Immature natural killer cell (primary cell): ENCODE measurements at regions not wholly inside any gene's neighbourhood (a gene's known extent, or its start where the extent isn't known, plus 50 kb on each side); places are given as distances from the start of the nearest gene placed in this dataset.
"Not testable (repeated sequence)": the region's sequence is repeated elsewhere in the genome, so short reads cannot be mapped to it uniquely, and the experiment has no call there.

Source experiments
- DNase-seq, 3 donors: peaks; one replicate each; pipeline ENCODE4 v3.0.0; 2022; ENCODE audit warnings: mixed read lengths in 1 of 3
- H3K27ac Mint-ChIP-seq, 6 donors: one replicate each; pipeline ENCODE4 v1.8.0; 2020; ENCODE audit warnings: mixed read lengths in 6 of 6, mild to moderate bottlenecking in 5 of 6, inconsistent platforms in 4 of 6, moderate library complexity in 3 of 6
- H3K27me3 Mint-ChIP-seq, 3 donors: one replicate each; pipeline ENCODE4 v1.8.0; 2020 to 2021; ENCODE audit warnings: low read depth in 3 of 3, mild to moderate bottlenecking in 3 of 3, mixed read lengths in 3 of 3, moderate library complexity in 3 of 3, inconsistent platforms in 1 of 3
- H3K36me3 Mint-ChIP-seq, 3 donors: one replicate each; pipeline ENCODE4 v1.8.0; 2020; ENCODE audit warnings: mixed read lengths in 3 of 3, inconsistent platforms in 2 of 3, mild to moderate bottlenecking in 2 of 3
- H3K4me1 Mint-ChIP-seq, 2 donors: one replicate each; pipeline ENCODE4 v1.8.0; 2020; ENCODE audit warnings: inconsistent platforms in 2 of 2, mild to moderate bottlenecking in 2 of 2, mixed read lengths in 2 of 2, moderate library complexity in 1 of 2
- H3K4me3 Mint-ChIP-seq, 5 donors: one replicate each; pipeline ENCODE4 v1.8.0; 2020; ENCODE audit warnings: mild to moderate bottlenecking in 5 of 5, mixed read lengths in 5 of 5, inconsistent platforms in 3 of 5, moderate library complexity in 3 of 5
- H3K9me3 Mint-ChIP-seq, 6 donors: one replicate each; pipeline ENCODE4 v1.8.0; 2020; ENCODE audit warnings: mild to moderate bottlenecking in 6 of 6, mixed read lengths in 6 of 6, inconsistent platforms in 4 of 6, moderate library complexity in 3 of 6

DNA sequence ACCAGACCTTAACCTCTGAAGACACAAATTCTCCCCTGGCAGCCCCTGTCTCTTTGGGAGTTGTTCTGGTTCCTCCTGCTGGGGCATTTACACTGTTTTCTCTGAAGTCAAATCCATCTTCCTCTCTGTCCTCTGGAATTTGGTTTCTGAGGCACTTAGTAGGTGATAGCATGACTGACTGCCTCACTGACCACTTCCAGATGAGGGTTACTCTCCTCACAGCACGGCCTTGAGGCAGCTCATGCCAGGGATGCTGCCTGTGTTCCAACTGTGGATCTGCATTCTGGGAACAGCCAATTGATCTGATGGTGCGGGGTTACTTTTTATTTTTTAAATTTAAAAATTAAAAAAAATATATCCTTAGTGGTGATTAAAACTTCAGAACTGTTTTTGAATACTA is 140.9 kb upstream of the ROPN1 start:
- Mint-ChIP-seq H3K27ac (no peak overlapping the region), H3K27me3 (peaks cover 8 to 14% (median 12%) of the 10 kb centered on the region in 3 donors), H3K9me3 (peaks cover 0 to 4% (median 0%) of the 10 kb centered on the region in 6 donors), H3K36me3 (no peaks in the 10 kb centered on the region), H3K4me3 (no peak overlapping the region), H3K4me1 (no peaks in the 10 kb centered on the region)
- no peak for DNase-seq

DNA sequence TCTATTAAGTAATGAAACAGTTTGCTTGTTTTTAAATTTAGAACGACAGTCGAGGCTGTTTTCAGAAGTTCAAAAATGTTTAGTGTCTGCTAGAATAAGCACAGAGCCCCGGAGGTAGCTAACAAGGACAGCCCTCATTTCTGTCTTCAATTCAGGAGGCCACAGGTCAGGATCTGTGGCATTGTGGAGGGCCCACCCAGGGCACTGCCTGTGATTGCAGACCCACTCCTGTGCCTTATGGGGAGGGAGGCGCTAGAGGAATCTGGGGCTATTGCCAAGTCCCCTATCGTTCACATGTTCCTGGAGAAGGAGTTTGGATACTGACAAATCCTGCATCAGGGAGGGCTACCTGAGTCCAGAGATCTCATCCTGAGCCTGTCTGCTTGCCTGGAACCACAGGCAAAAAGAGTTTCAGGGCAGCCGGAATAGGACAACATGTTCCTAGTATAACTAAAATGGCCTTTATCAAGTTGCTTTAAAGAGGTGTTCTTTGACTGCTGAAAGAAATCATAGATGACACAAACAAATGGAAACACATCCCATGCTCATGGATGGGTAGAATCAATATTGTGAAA is 141.5 kb upstream of the ROPN1 start:
- Mint-ChIP-seq H3K27me3 (peaks cover 8 to 12% (median 12%) of the 10 kb centered on the region in 3 donors), H3K4me1 (no peaks in the 10 kb centered on the region), H3K36me3 (no peaks in the 10 kb centered on the region), H3K4me3 (no peak overlapping the region), H3K27ac (no peak overlapping the region), H3K9me3 (peaks cover 0 to 4% (median 0%) of the 10 kb centered on the region in 6 donors)
- no peak for DNase-seq

DNA sequence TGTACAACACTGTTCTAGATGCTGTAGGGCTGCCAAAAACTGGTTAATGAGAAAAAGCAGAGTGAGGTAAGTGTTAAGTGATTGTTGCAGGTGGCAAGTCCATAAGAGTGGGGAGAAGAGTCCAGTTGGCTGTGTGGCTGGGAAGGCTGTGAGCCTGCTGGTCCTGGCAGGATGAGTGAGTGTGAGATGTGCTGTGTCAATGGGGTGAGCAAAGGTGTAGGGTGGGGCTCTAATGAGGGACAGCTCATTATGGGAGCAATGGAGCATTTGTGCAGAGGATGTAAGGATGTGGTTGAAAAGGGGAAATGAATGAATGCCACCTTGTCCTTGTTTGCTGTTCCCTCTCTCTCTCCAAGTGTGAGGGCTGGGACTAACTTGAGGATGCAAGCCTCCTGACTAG is 145.3 kb upstream of the ROPN1 start:
- no peak overlapping the region for H3K27ac Mint-ChIP-seq
- H3K9me3 Mint-ChIP-seq = peaks cover 0 to 2% (median 0%) of the 10 kb centered on the region in 6 donors
- no peaks in the 10 kb centered on the region for H3K36me3 Mint-ChIP-seq
- DNase-seq = no peak
- H3K27me3 Mint-ChIP-seq = peaks cover 8 to 9% (median 9%) of the 10 kb centered on the region in 3 donors
- no peak overlapping the region for H3K4me3 Mint-ChIP-seq
- no peaks in the 10 kb centered on the region for H3K4me1 Mint-ChIP-seq

DNA sequence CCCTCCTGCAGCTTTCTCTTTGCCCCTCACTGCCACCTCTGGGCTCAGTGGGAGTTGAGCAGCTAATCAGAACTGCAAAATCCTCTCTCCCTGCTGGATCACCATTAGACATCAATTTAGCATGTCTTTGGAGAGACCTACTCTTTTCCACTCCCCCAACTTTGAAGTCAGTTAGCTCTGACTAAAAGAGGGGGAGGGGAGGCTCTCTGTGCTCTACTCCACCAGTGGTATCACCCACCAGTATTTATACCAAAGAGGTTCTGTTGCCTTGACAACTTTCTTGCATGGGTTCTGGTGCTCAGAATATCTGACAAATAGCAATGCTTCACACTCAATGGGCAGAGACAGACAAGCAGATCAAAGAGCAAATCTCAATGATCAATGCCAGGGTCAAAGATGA is 146.2 kb upstream of the ROPN1 start:
- Mint-ChIP-seq H3K4me1 (no peaks in the 10 kb centered on the region), H3K4me3 (no peak overlapping the region), H3K27ac (no peak overlapping the region), H3K36me3 (no peaks in the 10 kb centered on the region), H3K27me3 (peaks cover 6 to 9% (median 8%) of the 10 kb centered on the region in 3 donors), H3K9me3 (peaks cover 0 to 2% (median 0%) of the 10 kb centered on the region in 6 donors)
- no peak for DNase-seq

DNA sequence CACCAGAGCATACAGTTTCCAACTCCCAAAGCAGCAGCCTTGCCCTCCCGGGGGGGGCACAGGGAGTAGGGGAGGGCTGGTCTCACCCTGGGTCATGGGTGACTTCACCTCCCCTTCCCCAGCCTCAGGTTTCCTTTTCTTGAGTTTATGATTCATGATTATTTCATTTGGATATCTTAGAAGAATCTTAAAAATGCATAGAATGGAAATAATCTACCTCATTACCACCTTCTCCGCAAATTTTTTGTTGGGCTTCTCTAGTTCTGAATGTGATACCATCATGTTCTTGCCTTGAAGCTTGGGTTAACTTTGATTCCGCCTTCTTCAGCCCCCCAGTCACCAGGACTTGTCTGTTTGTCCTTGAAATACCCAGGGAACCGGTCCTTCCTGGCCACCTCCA is 148.8 kb upstream of the ROPN1 start:
- no peak for DNase-seq
- H3K4me3 Mint-ChIP-seq = no peak overlapping the region
- peaks cover 0 to 2% (median 0%) of the 10 kb centered on the region in 6 donors for H3K9me3 Mint-ChIP-seq
- H3K4me1 Mint-ChIP-seq = no peaks in the 10 kb centered on the region
- H3K36me3 Mint-ChIP-seq = no peaks in the 10 kb centered on the region
- no peak overlapping the region for H3K27ac Mint-ChIP-seq
- peaks cover 2 to 11% (median 3%) of the 10 kb centered on the region in 3 donors for H3K27me3 Mint-ChIP-seq

DNA sequence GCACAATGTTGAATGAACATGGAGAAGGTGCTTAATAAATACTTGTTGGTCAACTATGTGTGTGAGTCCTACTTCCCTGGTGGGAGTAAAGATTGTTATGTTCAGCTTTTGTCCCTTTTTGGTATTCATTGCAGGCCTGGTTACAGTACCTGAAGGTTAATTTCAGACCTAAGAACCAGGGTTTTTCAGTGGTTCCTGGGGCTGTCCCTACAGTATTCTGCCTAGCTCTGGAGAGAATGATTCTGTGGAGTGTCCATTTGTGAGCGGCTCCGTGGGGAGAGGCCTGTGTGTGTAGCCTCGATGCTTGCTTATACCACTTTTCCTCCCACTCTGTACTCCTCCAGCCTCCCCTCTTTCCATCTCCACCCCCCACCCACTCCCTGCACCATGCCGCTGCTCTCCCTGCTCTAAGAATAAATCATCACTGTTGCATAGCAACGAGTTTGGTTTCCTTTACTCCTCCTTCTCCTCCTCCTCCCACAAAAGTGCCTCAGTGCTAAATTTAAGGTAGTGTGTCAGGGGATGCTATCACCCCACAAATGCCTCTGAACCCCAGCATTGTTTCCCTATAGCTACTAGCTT is 150.6 kb upstream of the ROPN1 start:
- H3K36me3 Mint-ChIP-seq = no peaks in the 10 kb centered on the region
- H3K27ac Mint-ChIP-seq = no peak overlapping the region
- H3K27me3 Mint-ChIP-seq = peaks cover 1 to 11% (median 2%) of the 10 kb centered on the region in 3 donors
- H3K4me1 Mint-ChIP-seq = no peaks in the 10 kb centered on the region
- DNase-seq = no peak
- no peak overlapping the region for H3K4me3 Mint-ChIP-seq
- H3K9me3 Mint-ChIP-seq = no peaks in the 10 kb centered on the region

DNA sequence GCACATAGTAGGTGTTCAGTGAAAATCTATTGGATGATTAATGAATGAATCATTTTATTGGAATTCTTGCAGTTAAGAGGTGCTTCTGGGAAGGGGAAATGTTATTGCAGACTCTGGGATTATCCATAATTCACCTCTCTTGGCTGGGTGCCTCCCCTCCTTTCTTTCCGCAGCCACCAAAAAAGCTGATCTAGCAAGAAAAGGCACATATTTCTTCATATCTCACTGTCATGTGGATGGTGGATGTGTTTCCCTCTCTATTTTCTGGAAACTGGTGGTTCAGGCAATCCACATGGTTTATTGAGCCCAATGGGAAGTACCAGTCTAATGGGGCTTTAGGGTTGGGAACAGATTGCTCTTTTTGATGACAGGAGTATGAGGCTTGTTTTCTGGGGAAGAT is 151.1 kb upstream of the ROPN1 start:
- Mint-ChIP-seq H3K36me3 (no peaks in the 10 kb centered on the region), H3K4me3 (no peak overlapping the region), H3K9me3 (no peaks in the 10 kb centered on the region), H3K4me1 (no peaks in the 10 kb centered on the region), H3K27me3 (peaks cover 1 to 13% (median 2%) of the 10 kb centered on the region in 3 donors), H3K27ac (no peak overlapping the region)
- DNase-seq = no peak

DNA sequence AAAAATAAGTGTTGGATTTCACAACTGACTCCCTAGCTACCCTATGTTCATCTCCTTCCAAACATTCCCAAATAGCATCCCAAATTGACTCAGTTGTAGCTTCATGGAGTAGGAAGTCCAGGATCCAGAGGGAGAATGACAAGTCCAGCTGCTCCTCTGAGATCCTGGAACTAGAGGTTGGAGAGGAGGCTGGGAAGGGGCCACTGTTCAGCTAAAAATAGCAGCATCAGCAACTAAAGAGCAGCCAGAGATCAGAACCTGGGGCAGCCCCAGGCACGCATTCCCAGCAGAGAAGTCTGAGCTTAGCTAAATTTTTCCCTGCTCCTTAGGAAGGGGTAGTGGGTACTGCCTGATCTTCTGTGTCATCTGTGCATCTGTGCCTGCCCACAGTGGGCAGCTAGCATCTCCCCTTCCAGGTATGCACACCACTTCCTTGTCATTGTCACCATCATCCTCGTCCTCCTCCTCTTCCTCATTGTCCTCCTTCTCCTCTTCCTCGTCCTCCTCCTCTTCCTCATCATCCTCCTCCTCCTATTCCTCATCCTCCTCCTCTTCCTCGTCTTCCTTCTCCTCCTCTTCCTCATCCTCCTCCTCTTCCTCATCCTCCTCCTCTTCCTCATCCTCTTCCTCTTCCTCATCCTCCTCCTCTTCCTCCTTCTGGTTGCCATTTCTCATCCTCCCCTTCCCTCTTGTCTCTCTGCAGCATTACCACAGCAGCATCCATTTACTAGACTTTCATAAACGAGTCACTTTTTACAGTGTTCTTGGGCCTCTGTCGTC is 152.3 kb upstream of the ROPN1 start:
- Mint-ChIP-seq H3K9me3 (no peaks in the 10 kb centered on the region), H3K27ac (no peak overlapping the region), H3K36me3 (no peaks in the 10 kb centered on the region), H3K27me3 (peaks cover 1 to 9% (median 2%) of the 10 kb centered on the region in 3 donors), H3K4me1 (no peaks in the 10 kb centered on the region), H3K4me3 (no peak overlapping the region)
- DNase-seq = no peak

DNA sequence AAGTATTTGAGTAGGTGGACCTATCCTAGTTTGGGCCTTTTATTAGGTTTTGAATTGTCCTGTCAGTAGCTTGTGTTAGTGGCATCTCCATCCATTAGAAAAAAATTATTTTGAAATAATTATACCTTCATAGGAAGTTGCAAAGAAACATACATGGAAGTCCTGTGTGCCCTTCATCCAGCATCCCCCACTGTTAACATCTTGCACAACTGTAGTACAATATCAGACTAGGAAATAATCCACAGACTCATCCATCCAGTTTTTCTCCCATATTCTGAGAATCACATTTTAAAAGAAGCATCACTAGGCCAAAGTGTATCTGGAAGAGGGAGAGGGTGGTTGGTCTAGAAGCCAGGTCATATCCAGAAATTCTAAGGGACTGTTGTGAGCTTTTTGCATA is 155.5 kb upstream of the ROPN1 start:
- H3K27ac Mint-ChIP-seq = no peak overlapping the region
- H3K36me3 Mint-ChIP-seq = no peaks in the 10 kb centered on the region
- no peaks in the 10 kb centered on the region for H3K4me1 Mint-ChIP-seq
- H3K27me3 Mint-ChIP-seq = peaks cover 0 to 11% (median 3%) of the 10 kb centered on the region in 3 donors
- no peaks in the 10 kb centered on the region for H3K9me3 Mint-ChIP-seq
- no peak for DNase-seq
- H3K4me3 Mint-ChIP-seq = no peak overlapping the region

DNA sequence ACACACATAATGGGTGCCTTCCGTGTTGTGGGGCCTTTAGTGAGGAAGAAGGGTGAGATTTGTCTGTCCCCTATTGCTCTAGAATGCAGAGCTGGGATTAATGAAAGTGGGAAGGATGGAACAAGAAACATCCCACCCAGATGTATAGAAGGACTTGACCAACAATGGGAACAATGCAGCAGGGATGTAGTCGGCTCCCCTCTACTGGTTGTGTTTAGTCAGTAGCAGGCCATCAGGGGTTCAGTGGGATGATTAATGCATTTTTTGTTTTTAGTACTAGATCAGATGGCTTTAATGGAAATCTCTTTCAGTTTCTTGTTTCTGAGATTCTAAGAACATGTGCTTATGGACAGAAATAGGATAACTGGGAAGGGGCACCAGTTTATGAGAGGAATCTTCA is 156.0 kb upstream of the ROPN1 start:
- Mint-ChIP-seq H3K4me1 (no peaks in the 10 kb centered on the region), H3K36me3 (no peaks in the 10 kb centered on the region), H3K9me3 (no peaks in the 10 kb centered on the region), H3K4me3 (no peak overlapping the region), H3K27ac (no peak overlapping the region), H3K27me3 (peaks cover 0 to 11% (median 3%) of the 10 kb centered on the region in 3 donors)
- DNase-seq = no peak

DNA sequence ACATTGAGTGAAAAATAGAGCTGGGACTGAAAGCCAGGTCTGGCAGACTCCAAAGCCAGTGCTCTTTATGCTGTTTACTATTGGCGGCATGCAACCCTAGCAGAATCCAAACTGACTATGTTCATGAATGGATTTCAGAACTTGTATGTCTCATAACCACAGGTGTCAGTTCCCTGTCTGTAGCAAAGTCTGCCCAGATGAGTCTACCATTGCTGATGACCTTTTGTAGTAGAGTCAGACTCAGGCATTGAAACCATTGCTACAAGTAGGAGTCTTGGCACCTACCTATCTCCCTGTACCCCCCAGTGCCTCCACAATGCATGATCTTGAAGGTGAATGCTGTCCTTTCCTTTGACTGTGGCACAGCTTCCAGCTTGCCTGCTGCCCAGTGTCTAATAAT is 157.2 kb upstream of the ROPN1 start:
- Mint-ChIP-seq H3K27ac (no peak overlapping the region), H3K4me3 (no peak overlapping the region), H3K27me3 (peaks cover 0 to 11% (median 3%) of the 10 kb centered on the region in 3 donors), H3K4me1 (no peaks in the 10 kb centered on the region), H3K9me3 (peaks cover 0 to 3% (median 0%) of the 10 kb centered on the region in 6 donors), H3K36me3 (no peaks in the 10 kb centered on the region)
- DNase-seq = no peak

DNA sequence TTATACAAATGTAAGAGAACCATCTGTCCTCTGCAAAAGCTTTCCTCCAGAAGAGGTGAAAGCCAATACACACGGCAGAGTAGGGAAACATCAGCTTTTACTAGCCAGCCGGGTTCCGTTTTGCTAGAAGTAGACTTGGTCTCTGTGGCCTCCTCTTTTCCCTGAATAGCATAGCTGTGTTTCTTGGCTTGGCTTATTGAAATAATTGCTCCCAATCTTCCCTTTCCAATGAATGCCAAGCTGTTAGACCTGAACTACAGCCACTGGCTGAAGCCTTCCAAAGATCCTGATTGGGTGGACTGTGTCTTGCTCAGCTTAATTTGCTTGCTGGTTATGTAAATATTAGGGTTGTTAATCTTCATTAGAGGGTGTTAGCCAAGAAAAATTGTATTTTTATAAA is 157.8 kb upstream of the ROPN1 start:
- no peak for DNase-seq
- Mint-ChIP-seq H3K36me3 (no peaks in the 10 kb centered on the region), H3K4me3 (no peak overlapping the region), H3K27ac (no peak overlapping the region), H3K9me3 (peaks cover 0 to 3% (median 0%) of the 10 kb centered on the region in 6 donors), H3K27me3 (peaks cover 0 to 9% (median 3%) of the 10 kb centered on the region in 3 donors), H3K4me1 (no peaks in the 10 kb centered on the region)

DNA sequence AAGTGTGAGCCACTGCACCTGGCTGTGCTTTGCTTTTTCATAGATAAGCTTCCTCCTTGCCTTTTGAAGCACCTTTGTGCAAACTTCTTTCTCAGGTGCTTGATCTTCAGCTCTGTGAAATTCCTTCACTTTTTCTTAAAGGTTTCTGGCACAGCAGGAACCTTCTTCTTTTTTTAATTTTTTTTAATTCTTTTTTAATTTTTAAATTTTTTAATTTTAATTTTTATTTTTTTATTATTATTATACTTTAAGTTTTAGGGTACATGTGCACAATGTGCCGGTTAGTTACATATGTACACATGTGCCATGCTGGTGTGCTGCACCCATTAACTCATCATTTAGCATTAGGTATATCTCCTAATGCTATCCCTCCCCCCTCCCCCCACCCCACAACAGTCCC is 161.0 kb upstream of the ROPN1 start:
- DNase-seq, H3K9me3 Mint-ChIP-seq, H3K4me3 Mint-ChIP-seq, H3K4me1 Mint-ChIP-seq, H3K27me3 Mint-ChIP-seq, H3K27ac Mint-ChIP-seq, H3K36me3 Mint-ChIP-seq: not testable (repeated sequence)

DNA sequence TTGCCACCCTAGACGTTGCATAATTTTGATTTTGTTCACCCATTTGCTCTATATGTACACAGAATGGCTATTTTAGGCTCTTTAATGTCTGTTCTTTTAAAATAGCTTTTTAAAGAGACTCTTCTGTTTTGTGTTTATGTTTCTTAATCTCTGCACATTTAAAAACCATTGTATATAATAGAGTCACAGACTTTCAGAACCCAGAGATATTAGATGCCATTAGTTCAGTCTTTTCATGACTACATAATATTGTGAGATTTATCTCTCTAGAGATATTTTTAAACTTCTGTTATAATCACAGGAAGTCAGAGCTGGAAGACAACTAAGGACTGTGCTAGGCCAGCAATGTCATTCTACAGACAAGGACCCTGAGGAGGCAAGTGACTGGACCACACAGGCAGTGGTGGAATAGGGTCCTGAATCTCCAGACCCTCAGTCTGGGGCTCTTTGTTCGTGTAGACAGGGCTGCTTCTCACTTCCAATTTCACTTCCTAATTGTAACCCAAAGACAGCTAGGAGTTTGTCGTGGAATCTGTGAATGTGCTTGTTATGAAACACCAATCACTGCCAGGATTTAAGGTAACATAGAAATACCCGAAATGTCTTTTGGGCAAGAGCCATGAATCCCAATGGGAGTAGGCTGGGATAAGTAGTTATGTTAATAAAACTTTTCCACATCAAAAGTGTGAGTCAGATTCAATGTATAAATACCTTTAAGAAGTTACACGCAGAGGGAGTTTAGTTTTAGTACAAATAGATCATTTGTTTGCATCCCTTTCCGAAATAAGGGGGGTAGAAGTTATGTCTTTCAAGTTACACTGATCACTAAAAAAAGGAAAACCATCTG is 165.2 kb upstream of the ROPN1 start:
- peaks cover 0 to 6% (median 0%) of the 10 kb centered on the region in 6 donors for H3K9me3 Mint-ChIP-seq
- no peaks in the 10 kb centered on the region for H3K36me3 Mint-ChIP-seq
- no peak for DNase-seq
- H3K27me3 Mint-ChIP-seq = peaks cover 0 to 6% (median 0%) of the 10 kb centered on the region in 3 donors
- no peaks in the 10 kb centered on the region for H3K4me1 Mint-ChIP-seq
- H3K4me3 Mint-ChIP-seq = no peak overlapping the region
- H3K27ac Mint-ChIP-seq = no peak overlapping the region
